ENCODE measurements at regions not wholly inside any gene's neighbourhood (a gene's known extent, or its start where the extent isn't known, plus 50 kb on each side); places are given as distances from the start of the nearest gene placed in this dataset.
"Not testable (repeated sequence)": the region's sequence is repeated elsewhere in the genome, so short reads cannot be mapped to it uniquely, and the experiment has no call there.

DNA sequence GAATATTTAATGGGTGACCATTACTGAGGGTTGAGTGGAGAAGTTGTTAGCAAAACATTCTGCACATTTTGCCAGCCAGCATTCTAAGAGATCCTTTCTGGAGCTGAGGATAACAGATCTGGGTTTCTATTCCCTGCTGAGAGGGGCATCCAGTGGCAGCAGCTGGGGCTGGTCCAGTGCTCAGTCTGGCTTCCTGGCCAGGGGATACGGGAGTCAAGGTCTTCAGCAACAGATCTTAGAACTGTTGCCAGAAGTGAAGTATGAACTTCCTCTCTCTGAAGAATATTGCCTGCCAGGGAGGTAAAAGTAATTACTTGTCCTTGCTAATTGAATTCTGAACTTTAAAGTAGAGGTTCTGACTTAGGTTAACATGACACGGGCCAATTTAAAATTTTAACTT is 568.4 kb downstream of the REEP3 start:
- DNase-seq, result no peak

DNA sequence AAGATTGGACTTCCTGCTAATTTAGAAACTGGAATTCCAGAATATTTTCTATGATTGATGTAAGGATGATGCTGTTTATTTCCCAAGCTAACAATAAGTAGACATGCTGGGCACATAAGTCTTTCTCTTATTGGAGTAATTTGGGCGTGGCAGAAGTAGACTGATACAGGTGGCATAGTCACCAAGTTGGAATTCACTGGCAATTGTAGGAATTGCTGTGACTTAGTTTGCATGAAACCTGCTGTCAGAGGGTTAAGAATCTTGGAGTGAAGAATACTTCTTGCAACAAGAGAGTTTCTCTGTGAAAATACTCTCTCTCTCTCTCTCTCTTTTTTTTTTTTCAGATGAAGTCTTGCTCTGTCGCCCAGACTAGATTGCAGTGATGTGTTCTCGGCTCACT is 569.7 kb downstream of the REEP3 start:
- DNase-seq, result no peak

DNA sequence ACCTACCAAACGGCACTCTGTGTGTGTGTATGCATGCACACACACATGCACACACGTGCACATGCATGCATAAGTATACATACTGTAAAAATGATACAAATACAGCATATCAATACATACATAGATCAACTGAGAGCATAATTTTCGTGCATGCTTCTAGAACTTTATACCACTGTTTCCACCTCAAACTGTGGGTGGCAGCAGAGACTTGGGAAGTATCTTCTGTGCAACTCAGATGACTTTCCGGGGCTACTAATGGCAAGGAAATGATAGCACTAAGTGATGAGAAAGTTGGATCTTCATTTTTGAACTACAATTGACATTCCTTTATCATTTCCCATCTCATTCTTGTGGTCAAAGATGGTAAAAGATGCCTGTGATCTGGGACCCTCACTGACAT is 570.7 kb downstream of the REEP3 start:
- DNase-seq, result no peak

DNA sequence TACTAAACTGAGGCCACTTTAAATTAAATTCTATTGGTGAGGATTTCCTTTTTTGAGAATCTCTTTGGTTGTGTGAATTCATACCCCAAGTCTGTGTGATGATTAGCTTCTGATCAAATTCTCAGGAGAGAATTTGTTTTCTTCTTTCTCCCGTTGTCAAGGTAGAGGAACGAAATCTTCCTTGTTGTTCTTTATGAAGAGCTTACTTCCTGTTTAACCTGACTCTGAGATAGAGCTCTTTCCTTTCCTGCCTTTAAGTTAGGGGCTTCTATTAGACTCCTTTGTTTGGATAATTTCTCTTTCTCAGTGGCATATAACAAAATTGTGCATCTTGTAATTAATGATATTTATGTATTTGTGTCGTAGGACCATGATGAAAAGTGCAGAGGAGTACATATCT is 572.1 kb downstream of the REEP3 start:
- DNase-seq, result no peak

DNA sequence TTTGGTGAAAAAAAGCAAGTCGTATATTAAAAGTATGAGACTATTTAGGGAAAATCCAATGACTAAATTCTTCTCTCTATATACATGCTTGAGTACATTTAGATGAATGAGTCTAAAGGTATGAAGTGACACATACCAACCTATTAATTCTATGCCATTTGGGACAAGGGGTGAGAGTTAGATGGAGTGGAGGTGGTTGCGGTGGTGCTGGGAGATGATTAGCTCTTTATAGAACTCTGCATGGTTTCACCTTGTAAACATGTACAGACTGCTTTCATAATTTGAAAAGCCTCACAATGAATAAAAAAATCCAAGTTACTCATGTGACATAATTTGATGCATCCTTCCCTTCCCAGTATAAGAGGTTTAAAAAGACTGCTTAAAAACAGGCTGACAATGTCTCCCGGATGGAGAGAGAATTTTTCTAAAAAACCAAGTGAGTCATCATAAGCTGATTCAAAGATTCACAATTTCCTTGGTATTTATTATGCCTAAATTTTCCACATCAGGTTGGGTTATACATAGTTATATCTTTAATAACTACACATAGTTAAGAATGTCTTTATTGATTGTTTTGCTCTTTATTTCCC is 572.8 kb downstream of the REEP3 start:
- no peak for DNase-seq

DNA sequence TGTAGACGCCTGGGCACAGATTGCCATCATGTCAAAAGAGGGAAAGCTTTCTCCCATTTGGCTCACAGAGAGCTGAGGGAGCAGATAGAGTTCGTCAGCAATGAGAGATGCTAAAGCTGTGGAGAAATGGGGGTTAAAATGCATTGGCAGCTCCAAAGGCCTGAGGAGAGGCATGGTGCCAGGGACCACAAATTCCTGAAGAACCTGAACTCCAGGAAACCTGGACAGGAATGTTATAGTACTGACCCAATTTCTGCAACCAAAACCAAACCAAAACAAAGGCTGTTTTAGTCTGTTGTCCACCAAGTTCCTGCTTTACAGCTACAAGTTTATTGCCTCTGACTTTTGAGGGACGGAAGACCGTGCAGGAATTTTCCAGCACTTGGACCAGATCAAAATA is 575.7 kb downstream of the REEP3 start:
- no peak for DNase-seq

DNA sequence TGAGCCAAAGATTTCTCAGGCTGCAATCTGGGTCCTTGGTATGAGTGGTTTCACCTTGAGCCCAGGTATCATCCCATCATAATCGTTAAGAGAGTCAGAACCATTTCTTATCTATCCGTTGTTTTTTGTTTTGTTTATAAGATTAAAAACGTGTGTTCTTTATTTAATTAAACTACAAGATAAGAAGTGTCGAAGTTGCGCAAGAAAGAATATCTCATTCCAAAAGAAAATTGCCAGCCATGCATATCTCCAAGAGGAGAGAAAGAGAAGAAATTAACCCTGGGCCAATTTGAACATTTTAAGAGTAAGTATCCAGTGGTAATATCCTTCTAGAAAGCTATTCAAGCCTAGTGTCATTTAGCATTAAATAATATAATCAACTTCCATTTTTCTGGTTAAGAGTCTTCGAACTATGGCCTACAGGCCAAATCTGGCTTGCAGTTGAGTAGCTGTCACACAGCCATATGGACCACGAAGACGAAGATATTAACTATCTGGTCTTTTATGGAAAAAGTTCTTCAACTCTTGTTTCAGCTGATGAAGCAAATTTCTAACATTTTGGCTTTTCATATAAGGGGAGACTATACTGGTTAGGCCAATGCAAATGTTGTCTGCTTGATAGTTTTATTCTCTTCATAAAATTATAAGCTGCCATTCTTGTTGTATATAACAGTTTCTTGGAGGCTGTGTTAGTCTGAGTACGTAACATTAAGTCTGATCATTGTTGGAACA is 576.4 kb downstream of the REEP3 start:
- no peak for DNase-seq

DNA sequence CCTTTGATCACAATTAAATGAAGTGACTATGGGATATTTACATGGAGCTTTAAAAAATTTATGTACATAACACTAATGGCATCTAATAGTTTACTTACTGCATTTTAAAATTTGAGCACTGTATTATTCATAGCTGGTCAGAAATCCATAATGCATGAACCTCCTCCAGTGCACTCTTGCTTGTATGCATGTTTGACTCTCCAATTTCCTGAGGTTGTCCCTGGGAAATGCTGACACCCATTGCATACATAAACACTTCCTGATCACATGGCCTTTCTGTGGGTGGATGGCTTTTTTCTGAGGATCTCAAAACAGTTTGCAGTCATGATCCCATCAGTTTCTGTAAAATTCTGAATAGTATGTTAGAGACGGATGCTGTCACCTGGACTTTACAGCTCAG is 577.8 kb downstream of the REEP3 start:
- no peak for DNase-seq

DNA sequence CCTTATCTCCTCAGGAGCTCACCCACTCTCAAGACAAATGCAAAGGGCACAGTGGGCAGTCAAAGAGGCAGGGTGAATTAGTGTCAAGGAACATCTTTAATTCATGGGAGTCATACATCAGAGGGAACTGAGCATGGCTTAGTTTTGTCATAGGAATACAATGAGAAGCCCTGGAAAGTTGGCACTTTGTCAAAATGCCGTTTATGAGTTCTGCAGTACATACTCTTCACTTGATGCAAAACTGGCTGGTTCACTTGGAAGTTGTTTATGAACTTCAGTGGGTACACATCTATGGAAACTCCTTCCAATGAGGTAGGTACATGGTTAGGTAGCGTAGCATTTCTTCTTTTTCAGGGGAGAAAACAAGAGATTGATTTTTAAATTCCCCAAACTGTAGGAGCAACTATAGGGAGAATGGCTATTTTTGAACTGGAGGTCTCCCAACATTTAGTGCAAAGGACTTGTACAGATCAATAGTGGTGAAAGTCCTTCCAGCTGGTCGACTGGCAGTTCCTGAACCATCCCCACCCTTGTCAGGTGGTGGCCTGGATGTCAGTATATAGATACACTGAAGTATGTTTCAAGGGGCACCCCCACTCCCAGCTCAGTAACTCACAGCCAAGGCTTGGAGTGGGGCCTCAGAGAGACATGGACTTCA is 580.5 kb downstream of the REEP3 start:
- no peak for DNase-seq

DNA sequence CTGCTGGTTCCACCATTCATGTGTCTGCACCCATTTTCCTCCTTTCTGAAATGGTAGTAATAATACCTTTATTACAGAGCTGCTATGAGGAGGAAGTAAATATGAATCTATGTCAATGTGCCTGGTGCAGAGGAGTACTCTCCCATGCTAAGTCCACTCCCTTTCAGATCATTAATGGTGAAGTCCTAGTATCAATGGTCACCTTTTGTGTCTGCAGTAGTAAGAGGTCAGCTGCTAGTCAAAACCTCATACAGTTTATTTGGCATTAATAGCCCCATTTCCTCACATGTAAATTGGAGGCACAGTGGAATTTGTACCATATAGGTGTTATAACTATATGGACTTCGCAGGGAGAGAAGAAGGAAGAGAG is 581.0 kb downstream of the REEP3 start:
- DNase-seq, result no peak

DNA sequence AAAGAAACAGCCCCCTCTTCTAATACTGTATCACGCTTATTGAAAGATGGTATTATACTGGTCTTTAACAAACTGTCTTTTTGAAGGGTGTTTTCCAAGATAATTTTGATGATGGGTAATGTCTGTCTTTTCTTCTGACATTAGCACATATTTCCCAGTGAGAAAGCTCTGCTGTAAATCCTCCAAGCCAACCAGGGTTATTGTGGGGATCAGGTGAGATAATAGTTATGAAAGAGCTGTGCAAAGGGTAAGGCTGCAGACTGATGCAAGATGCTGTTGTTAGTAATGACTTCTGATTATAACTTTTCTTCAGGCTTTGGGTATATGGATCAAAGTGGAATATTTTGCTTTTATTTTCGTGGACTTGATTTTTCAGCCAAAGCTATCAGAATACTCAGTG is 581.7 kb downstream of the REEP3 start:
- no peak for DNase-seq

DNA sequence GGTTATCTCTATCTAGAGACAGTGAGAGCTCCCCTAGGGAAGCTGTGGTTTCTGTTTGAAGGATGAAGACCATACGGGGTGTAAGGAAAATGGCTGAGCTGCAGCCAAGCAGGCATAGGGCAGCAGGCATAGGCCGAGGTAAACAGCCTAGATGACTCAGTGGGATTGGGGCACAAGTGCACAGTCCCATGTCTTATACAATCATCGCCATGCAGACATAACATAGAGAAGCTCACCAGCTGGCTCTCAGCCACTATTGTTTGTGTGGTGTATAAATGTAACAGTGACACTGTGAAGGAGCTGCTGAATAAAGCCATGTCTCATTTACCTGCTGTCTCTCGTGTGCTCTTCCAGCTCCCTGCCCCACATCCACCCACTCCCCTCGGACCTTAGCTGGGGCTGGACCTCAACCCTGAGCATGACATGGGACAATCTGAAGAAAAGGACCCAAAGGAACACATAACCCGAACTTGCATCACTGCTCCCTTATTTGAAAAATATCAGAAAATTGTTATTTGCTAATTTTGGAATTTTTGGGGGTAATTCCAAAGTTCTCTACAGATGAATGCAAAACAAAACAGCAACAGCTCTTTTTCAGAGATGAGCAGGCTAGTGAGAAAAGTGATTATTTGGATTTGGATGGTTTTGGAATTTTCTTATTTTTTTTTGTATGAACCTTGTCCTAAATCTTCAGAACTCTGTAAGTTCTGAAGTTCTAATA is 582.7 kb downstream of the REEP3 start:
- no peak for DNase-seq

DNA sequence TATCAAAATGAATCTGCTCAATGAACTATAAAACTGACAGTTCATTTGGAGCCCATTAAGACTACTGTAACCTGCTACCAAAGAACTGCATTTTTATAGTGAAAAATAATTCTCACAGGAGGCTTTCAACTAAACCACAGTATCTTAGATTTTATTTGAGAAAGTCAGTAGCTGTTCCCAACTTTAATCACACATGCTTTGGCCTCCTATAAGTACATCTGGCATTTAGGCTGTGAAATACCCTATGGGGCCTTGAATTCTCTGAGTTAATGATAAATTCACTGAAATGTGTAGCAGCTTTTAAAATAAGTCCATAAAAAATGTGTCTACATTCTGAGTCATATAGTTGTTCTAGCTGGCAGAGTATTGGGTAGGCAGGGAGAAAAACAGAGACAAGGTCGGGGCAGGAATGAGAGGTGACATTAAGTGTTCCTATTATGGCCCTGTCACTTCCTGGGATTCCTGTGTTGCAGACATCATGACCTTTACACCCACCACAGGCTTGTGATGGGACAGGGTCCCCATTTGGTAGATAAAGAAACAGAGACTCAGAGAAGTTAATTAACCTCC is 588.8 kb downstream of the REEP3 start:
- DNase-seq, result no peak

DNA sequence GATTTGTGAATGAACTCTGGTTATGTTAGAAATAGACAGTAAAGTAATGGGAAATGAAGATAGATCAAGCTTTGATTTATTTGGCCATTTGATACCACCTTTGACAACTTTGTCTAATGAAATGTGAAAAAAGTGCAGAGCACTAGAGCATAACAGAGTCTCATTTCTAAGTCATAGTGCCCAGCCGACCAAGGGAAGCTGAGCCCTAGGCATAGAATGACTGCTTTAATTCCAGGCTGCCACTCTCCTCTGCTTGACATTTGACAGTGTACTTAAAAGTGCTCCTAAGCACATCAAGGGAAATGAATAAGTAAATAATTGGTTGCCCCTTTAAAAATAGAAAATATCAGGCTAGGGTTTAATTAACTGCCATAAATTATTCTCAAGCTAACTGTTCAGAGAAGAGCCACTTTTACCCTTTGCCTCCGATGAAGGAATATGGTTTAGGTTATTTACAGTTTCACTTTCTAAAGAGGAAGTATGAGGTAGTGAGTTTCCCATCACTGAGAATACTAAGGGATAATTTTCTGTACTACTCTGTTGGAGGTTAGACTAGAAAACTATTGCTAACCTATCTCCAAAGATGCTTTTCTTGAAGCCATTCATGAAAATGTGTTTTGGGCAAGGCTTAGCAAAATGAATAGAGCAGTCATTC is 591.6 kb downstream of the REEP3 start:
- DNase-seq, result no peak

DNA sequence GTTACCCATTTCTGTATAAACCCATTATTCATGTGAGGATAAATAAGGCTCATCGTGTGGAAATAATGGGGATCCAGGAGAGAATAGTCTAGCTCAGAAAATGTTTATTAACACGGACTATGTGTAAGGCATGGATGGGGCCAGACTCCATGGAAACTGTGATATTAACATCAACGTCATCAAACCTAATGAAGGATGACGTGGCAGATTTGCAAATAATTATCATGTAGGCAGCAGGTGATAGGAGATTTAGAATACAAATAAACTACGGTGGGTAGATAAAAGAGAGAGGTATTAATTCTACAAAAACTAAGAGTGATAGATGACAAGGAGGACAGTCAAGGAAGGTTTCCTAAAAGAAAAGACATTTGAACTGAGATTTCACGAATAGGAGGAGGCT is 592.2 kb downstream of the REEP3 start:
- no peak for DNase-seq

DNA sequence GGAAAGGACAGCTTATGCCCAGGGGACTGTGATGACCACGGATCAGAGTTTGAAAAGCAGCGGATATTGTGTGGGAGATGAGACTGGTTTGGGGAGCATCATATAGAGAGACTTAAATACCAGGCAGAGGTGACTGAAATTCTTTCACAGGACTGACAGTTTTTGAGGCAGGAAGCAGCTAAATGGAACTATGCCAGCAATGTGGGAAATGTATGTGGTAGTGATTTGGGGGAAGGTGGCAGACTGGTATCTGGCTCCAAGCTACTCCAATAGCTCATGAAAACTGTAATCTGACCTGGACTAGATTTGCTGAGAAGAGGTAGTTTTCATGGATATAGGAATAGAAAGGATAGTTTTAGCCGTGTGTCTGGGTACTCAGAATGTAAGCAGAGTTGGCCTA is 592.6 kb downstream of the REEP3 start:
- no peak for DNase-seq

DNA sequence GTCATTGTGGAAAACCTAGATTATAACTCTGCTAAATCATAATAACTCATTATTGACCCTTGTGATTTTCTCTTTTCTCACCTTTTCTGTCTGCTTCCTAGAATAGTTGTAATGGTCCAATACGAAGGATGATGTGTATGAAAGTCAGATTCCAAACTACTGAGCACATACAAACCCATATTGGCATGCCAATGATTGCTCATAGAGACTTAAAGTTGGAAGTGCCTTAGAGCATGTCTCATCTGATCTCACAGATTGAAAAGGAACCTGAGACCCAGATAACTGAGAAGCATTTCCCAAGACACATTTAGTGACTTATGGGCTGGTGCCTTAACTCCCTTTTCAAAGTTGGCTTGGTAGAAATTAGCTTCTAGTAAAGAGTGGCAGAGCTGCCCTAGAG is 594.3 kb downstream of the REEP3 start:
- DNase-seq, result no peak

DNA sequence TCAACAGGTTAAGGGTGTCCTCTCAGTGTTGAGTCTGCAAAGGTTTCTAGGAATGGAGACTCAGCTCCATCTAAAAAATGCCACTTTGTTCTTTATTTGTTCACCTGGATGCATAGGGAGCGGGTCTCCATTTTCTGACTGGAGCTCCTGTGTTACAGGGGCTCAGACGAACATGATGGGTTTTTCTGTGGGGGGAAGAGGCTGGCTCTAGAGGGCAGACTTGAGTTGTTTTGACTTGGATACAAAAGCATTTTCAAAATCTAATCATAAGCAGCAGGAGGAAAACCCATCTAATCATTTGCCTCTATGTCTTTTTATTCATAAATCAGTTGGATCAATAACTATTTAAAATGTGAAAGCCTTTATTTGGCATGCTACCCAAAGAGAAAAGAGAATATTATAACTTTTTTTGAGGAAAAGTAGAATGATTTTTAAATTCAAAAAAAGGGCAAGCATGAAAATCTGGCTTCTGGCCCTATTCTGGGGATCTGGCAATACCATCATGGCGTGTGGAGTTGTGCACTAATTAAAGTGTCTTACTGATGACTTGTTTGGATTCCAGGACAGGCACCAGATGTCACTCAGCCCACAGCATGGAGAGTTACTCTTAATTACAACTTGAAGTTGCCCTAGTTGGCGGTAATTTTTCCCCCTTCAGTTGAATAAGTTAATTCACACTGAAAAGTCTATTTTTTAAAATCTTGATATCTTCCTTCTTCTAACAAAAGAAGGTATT is 594.9 kb downstream of the REEP3 start:
- no peak for DNase-seq

DNA sequence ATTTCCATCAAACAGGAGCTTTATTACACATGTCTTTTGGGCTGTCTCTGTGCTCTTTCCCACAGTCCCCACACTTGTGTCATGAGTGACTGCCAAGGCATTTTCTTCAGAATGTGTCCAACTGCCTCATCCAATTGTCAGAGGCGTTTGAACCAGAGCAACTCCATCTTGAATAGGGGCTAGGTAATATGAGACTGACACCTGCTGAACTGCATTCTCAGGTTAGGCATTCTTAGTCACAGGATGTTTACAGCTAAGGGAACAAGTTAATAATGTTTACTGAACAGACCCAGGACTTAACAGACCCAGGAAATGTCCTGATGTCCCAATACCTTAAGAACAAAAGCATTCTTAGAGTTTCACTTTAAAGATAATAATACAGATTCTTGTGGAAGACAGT is 595.5 kb downstream of the REEP3 start:
- DNase-seq, result no peak

DNA sequence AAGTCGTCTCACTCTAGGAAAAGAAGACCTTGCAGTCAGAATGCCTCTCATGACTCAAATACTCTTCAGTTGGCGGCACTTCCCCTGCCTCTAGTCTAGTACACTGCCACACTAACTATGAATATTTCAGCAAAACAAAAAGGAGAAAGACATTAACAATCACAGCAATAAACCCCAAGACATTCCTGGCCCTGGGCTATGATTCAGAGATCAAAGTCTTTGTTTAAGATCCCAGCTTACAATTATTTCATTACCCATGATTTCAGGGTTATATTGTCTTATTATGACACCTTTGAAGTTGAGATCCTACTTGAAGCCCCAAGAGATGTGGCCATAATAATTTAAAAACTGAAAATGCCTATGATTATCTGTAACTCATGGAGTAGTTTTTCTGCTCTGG is 597.5 kb downstream of the REEP3 start:
- no peak for DNase-seq

DNA sequence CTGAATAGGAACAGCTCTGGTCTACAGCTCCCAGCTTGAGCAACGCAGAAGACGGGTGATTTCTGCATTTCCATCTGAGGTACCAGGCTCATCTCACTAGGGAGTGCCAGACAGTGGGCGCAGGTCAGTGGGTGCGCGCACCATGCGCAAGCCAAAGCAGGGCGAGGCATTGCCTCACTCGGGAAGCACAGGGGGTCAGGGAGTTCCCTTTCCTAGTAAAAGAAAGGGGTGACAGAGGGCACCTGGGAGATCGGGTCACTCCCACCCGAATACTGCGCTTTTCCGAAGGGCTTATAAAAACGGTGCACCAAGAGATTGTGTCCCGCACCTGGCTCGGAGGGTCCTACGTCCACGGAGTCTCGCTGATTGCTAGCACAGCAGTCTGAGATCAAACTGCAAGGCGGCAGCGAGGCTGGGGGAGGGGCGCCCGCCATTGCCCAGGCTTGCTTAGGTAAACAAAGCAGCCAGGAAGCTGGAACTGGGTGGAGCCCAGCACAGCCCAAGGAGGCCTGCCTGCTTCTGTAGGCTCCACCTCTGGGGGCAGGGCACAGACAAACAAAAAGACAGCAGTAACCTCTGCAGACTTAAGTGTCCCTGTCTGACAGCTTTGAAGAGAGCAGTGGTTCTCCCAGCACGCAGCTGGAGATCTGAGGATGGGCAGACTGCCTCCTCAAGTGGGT is 599.2 kb downstream of the REEP3 start:
- DNase-seq, result not testable (repeated sequence)

DNA sequence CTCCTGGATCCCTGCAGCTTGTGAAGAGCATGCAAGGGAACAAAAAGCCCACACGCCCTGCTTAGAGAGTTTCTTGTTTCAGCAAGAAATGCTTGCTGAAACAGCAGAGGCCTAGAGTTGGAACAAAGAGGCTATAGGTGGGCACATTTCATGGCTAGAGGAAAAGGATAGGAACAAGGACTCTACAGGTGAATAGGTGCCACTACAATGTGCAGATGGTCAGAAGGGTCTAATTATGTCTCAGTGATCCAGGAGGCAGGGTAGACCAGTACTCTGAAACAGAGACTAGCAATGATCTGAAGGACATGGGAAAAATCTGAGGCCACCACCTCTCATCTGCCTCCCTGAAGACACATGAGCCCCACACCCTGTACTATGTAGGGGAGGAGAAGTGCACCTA is 609.0 kb downstream of the REEP3 start:
- DNase-seq, result no peak

Data from activated T-cell treated with anti-CD3 and anti-CD28 coated beads for 4 hours (primary cell).